ENCODE measurements at regions not wholly inside any gene's neighbourhood (a gene's known extent, or its start where the extent isn't known, plus 50 kb on each side); places are given as distances from the start of the nearest gene placed in this dataset.
"Not testable (repeated sequence)": the region's sequence is repeated elsewhere in the genome, so short reads cannot be mapped to it uniquely, and the experiment has no call there.

- H3K27ac Mint-ChIP-seq = no peak overlapping the region
- no peaks in the 10 kb centered on the region for H3K27me3 Mint-ChIP-seq (ENCODE audit: low read depth)
- H3K9me3 Mint-ChIP-seq = no peaks in the 10 kb centered on the region
- H3K4me3 Mint-ChIP-seq = no peak overlapping the region
- no peaks in the 10 kb centered on the region for H3K36me3 Mint-ChIP-seq (ENCODE audit: low read depth)
- no peaks in the 10 kb centered on the region for H3K4me1 Mint-ChIP-seq (ENCODE audit: low read depth)
These were observed 165.1 kb upstream of the ATP10A start for GRCh38 chr15:26028086-26028740.

GRCh38 chr15:26026671-26027070, 163.5 kb upstream of the ATP10A start:
- not testable (repeated sequence) for H3K27ac Mint-ChIP-seq; H3K4me3 Mint-ChIP-seq; H3K36me3 Mint-ChIP-seq (ENCODE audit: low read depth); H3K9me3 Mint-ChIP-seq; H3K4me1 Mint-ChIP-seq (ENCODE audit: low read depth); H3K27me3 Mint-ChIP-seq (ENCODE audit: low read depth)

- Mint-ChIP-seq H3K27me3 (ENCODE audit: low read depth) (no peaks in the 10 kb centered on the region), H3K27ac (no peak overlapping the region), H3K4me3 (no peak overlapping the region), H3K9me3 (no peaks in the 10 kb centered on the region), H3K36me3 (ENCODE audit: low read depth) (no peaks in the 10 kb centered on the region), H3K4me1 (ENCODE audit: low read depth) (no peaks in the 10 kb centered on the region)
These were observed 161.1 kb upstream of the ATP10A start for GRCh38 chr15:26024241-26024640.

- H3K4me3 Mint-ChIP-seq = no peak overlapping the region
- no peaks in the 10 kb centered on the region for H3K9me3 Mint-ChIP-seq
- no peak overlapping the region for H3K27ac Mint-ChIP-seq
- H3K36me3 Mint-ChIP-seq (ENCODE audit: low read depth) = no peaks in the 10 kb centered on the region
- no peaks in the 10 kb centered on the region for H3K4me1 Mint-ChIP-seq (ENCODE audit: low read depth)
- H3K27me3 Mint-ChIP-seq (ENCODE audit: low read depth) = no peaks in the 10 kb centered on the region
These were observed 160.6 kb upstream of the ATP10A start for GRCh38 chr15:26023691-26024090.

DNA sequence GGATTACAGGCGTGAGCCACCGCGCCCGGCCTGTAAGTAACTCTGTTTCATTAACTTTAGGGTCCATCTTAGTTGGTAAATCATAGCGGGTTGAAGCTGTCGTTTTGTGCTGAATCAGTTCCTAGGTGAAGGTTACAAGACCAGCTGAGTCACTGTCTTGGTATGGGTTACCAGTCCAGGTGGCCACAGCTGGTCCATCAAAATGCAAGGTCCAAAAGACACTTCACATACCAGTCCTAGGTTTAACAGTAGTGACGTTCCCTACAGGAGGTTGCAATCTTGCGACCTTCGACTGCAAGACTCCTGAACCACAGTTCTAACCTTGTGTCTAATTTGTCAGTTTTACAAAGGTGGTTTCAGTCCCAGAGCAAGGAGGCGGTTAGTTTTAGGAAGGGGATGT, 160.1 kb upstream of the ATP10A start:
- Mint-ChIP-seq H3K27me3 (ENCODE audit: low read depth) (no peaks in the 10 kb centered on the region), H3K36me3 (ENCODE audit: low read depth) (no peaks in the 10 kb centered on the region), H3K4me3 (no peak overlapping the region), H3K27ac (no peak overlapping the region), H3K4me1 (ENCODE audit: low read depth) (no peaks in the 10 kb centered on the region), H3K9me3 (no peaks in the 10 kb centered on the region)

DNA sequence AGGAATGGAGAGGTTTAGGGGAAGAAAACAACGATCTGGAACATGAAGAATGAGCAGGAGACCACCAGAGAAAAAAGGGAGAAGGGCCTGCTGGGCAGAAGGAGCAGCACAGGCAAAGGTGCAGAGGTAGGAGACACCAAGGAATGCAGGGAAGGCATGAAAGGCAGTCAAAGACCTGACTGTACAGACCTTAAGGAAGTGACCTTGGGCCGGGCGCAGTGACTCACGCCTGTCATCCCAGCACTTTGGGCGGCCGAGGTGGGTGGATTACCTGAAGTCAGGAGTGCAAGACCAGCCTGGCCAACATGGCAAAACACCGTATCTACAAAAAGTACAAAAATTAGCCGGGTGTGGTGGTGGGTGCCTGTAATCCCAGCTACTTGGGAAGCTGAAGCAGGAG, 157.7 kb upstream of the ATP10A start:
- Mint-ChIP-seq H3K36me3 (ENCODE audit: low read depth) (no peaks in the 10 kb centered on the region), H3K27me3 (ENCODE audit: low read depth) (no peaks in the 10 kb centered on the region), H3K27ac (no peak overlapping the region), H3K4me3 (no peak overlapping the region), H3K4me1 (ENCODE audit: low read depth) (no peaks in the 10 kb centered on the region), H3K9me3 (no peaks in the 10 kb centered on the region)

DNA sequence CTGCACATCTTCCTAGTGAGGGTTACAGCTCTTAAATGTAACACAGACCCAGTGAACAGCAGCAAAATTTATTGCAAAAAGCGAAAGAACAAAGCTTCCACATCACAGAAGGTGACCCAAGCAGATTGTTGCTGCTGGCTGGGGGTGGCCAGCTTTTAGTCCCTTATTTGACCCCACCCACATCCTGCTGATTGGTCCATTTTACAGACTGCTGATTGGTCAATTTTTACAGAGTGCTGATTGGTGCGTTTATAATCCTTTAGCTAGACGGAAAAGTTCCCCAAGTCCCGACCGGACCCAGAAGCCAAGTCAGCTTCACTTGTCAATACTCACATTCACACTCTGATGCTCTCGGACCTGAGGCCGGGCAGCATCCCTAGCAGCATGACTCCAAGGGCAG, 154.5 kb upstream of the ATP10A start:
- H3K27ac Mint-ChIP-seq = no peak overlapping the region
- no peaks in the 10 kb centered on the region for H3K36me3 Mint-ChIP-seq (ENCODE audit: low read depth)
- no peaks in the 10 kb centered on the region for H3K4me1 Mint-ChIP-seq (ENCODE audit: low read depth)
- H3K27me3 Mint-ChIP-seq (ENCODE audit: low read depth) = no peaks in the 10 kb centered on the region
- H3K4me3 Mint-ChIP-seq = no peak overlapping the region
- H3K9me3 Mint-ChIP-seq = no peaks in the 10 kb centered on the region

DNA sequence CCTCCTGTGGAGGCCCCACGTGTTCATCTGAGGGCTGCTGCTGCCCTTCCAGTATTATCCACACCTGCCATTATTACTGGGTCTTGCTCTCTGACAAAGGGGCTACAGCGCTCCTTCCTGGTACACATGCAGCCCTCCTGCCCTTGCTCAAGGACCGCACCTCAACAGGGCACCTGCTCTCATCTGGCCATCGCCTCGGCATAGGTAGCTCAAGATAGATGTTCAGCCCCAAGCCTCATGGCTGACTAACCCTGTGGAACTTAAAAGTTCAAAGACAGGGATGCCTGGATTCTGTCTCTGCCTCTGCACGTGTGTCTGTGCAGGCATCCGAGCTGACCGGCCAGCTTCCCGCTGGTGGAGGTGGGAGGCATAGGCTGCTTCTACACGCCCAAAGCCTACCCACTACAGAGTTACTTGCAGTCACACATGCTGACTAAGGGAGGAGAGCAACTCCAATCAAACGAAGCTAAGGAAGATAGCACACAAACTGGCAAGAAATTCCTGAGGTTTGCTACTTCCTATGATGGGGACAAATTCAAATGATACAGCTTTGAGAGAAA, 152.5 kb upstream of the ATP10A start:
- no peaks in the 10 kb centered on the region for H3K9me3 Mint-ChIP-seq
- H3K27me3 Mint-ChIP-seq (ENCODE audit: low read depth) = no peaks in the 10 kb centered on the region
- H3K27ac Mint-ChIP-seq = no peak overlapping the region
- no peak overlapping the region for H3K4me3 Mint-ChIP-seq
- H3K36me3 Mint-ChIP-seq (ENCODE audit: low read depth) = no peaks in the 10 kb centered on the region
- H3K4me1 Mint-ChIP-seq (ENCODE audit: low read depth) = no peaks in the 10 kb centered on the region

DNA sequence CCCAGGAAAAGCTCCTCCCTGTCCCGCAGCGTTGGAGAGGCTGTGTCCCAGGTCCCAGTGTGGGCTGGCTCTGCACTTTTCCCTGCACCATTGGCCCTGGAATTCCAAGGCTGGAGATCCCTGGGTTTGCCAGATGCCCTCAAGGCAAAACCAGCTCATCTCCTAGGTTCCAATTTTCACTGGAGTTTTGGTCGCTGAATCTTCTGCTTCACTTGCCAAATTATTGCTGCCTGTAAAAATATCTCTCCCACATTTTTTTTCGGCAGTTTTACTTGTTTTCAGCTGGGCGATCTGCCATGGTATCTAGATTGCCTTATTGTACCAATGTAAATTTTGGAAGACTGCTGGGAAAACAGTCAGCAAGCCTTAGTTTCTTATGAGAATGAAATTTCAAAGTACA, 150.9 kb upstream of the ATP10A start:
- Mint-ChIP-seq H3K36me3 (ENCODE audit: low read depth) (no peaks in the 10 kb centered on the region), H3K27me3 (ENCODE audit: low read depth) (no peaks in the 10 kb centered on the region)

GRCh38 chr15:26011916-26012315, 148.8 kb upstream of the ATP10A start:
- Mint-ChIP-seq H3K4me1 (ENCODE audit: low read depth) (no peaks in the 10 kb centered on the region), H3K4me3 (no peak overlapping the region), H3K36me3 (ENCODE audit: low read depth) (no peaks in the 10 kb centered on the region), H3K27ac (no peak overlapping the region), H3K27me3 (ENCODE audit: low read depth) (no peaks in the 10 kb centered on the region), H3K9me3 (no peaks in the 10 kb centered on the region)

More for the DNA sequence above, 150.9 kb upstream of the ATP10A start:
- no peaks in the 10 kb centered on the region for H3K9me3 Mint-ChIP-seq
- H3K4me1 Mint-ChIP-seq (ENCODE audit: low read depth) = no peaks in the 10 kb centered on the region
- no peak overlapping the region for H3K27ac Mint-ChIP-seq
- no peak overlapping the region for H3K4me3 Mint-ChIP-seq

DNA sequence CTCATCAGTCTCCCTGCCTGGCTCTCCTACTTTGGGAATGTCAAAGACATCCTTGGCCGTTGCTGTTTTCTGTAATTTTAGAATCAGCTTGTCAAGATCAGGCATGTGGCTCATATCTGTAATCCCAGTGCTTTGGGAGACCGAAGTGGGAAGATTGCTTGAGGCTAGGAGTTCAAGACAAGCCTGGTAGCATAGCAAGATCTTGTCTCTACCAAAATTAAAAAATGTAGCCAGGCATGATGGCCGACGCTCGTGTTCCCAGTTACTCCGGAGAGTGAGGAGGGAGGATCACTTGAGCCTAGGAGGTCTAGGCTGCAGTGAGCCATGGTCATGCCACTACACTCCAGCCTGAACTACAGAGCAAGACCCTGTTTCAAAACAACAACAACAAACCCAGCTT, 144.0 kb upstream of the ATP10A start:
- Mint-ChIP-seq H3K27me3 (ENCODE audit: low read depth) (no peaks in the 10 kb centered on the region), H3K36me3 (ENCODE audit: low read depth) (no peaks in the 10 kb centered on the region), H3K9me3 (no peaks in the 10 kb centered on the region), H3K27ac (no peak overlapping the region), H3K4me3 (no peak overlapping the region), H3K4me1 (ENCODE audit: low read depth) (no peaks in the 10 kb centered on the region)

DNA sequence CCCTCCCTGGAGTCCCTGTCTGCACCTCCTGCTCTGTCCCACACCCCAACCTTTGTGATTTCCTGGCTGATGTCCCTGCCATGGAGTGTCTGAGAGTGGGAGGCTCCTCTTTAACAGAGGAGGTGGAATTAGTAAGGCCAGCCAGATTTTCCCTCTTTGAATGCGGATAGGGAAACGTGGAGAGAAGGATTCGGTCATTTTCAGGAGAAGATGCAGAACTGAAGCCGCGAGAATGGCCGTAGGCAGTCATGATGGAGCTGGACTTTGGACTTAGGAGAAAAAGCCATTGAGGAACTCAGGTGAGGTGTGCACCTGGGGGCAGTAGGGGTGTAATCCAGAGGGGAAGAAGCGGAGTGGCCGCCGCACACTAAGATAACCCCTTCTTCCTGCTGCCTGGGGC, 138.1 kb upstream of the ATP10A start:
- Mint-ChIP-seq H3K4me3 (no peak overlapping the region), H3K4me1 (ENCODE audit: low read depth) (no peaks in the 10 kb centered on the region), H3K27ac (no peak overlapping the region), H3K9me3 (no peaks in the 10 kb centered on the region), H3K27me3 (ENCODE audit: low read depth) (no peaks in the 10 kb centered on the region), H3K36me3 (ENCODE audit: low read depth) (no peaks in the 10 kb centered on the region)

DNA sequence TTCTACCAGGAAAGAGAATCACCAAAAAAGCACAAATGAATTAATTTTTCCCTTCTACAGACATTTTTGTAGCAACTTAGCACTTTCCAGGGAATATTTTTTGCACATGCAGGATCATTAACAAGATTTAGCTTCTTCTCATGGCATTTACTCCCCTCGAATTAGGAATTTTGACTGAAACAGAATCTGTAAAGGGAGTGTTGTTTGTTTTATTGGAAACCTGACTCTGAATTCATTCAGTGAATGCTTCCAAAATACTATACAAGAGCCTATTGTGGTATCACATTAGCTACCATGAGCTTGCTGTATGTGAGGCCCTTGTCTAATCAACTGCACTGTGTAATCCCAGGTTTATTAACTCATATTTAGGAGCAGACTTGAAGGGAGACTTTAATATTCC, 130.4 kb upstream of the ATP10A start:
- Mint-ChIP-seq H3K4me1 (ENCODE audit: low read depth) (no peaks in the 10 kb centered on the region), H3K4me3 (no peak overlapping the region), H3K27ac (no peak overlapping the region), H3K36me3 (ENCODE audit: low read depth) (no peaks in the 10 kb centered on the region), H3K27me3 (ENCODE audit: low read depth) (no peaks in the 10 kb centered on the region), H3K9me3 (no peaks in the 10 kb centered on the region)

DNA sequence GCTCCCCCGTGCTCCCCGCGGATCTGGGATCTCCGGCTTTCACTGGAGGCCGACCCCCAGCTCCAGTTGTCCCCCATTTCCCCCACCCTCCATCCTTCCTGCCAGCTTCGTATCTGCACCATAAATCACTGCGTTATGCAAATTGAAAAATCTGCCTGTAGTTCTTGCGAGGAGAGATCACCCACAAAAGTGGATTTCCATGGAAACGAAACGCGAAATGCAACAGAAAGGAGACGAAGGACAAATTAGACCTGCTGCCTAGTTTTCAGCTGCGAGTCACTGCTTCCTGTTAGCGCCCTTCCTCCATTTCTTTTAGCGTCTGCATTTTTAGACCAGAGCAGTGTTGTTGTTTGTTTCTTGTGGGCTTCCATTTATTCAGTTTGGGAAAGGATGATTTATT, 127.1 kb upstream of the ATP10A start:
- H3K4me1 Mint-ChIP-seq (ENCODE audit: low read depth) = no peaks in the 10 kb centered on the region
- H3K4me3 Mint-ChIP-seq = no peak overlapping the region
- H3K9me3 Mint-ChIP-seq = no peaks in the 10 kb centered on the region
- no peak overlapping the region for H3K27ac Mint-ChIP-seq
- no peaks in the 10 kb centered on the region for H3K27me3 Mint-ChIP-seq (ENCODE audit: low read depth)
- no peaks in the 10 kb centered on the region for H3K36me3 Mint-ChIP-seq (ENCODE audit: low read depth)

DNA sequence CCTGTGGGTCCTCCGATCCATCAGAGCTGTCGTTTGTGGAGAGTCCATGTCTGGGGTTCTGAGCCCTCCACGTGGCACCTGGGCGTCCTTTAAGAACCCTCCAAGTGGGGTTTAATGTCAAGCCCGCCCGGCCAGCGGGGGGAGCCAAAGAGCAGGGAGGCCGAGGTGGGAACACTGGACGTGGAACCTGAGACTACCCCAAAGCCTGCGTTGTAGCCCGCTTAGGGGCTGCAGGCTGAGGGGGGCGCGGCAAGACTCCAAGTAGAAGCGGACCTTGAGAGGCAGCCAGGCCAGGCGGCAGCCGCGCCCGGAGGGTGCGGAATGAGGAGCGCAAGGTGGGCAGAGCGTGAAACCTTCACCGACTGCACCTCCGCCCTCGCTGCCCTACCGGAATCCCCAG, 126.2 kb upstream of the ATP10A start:
- H3K27me3 Mint-ChIP-seq (ENCODE audit: low read depth) = no peaks in the 10 kb centered on the region
- H3K36me3 Mint-ChIP-seq (ENCODE audit: low read depth) = no peaks in the 10 kb centered on the region
- no peaks in the 10 kb centered on the region for H3K9me3 Mint-ChIP-seq
- H3K4me3 Mint-ChIP-seq = no peak overlapping the region
- H3K4me1 Mint-ChIP-seq (ENCODE audit: low read depth) = no peaks in the 10 kb centered on the region
- no peak overlapping the region for H3K27ac Mint-ChIP-seq

- H3K4me1 Mint-ChIP-seq (ENCODE audit: low read depth); H3K4me3 Mint-ChIP-seq; H3K36me3 Mint-ChIP-seq (ENCODE audit: low read depth); H3K9me3 Mint-ChIP-seq; H3K27ac Mint-ChIP-seq; H3K27me3 Mint-ChIP-seq (ENCODE audit: low read depth): not testable (repeated sequence)
These were observed 125.6 kb upstream of the ATP10A start for GRCh38 chr15:25988716-25989115.

All from T-helper 1 cell treated with Interleukin-12 subunit alpha and Interleukin-12 subunit beta and Interleukin-4 antibody, amounts not matched to agents 30 μg/mL and 1 μg/mL, for 36 hours (primary cell).